WTC11 (cell line): ENCODE measurements at regions not wholly inside any gene's neighbourhood (a gene's known extent, or its start where the extent isn't known, plus 50 kb on each side); places are given as distances from the start of the nearest gene placed in this dataset.

Experiments
- ATAC-seq: fragments of 200-7000 bp; cut with Tn5 transposase; 2 replicates; pipeline ENCODE4 v1.10.0; 2021; ENCODE audit warnings: mild to moderate bottlenecking, moderate library complexity
- CTCF ChIA-PET: fragments of 300-600 bp; sonication (Branson Sonifier 250); formaldehyde crosslinking; loops from one replicate; lab custom pipeline; 2021; ENCODE audit warnings: antibody characterized with exemption; lab: Charles Lee
- POLR2A ChIA-PET: fragments of 350-600 bp; sonication (Branson Sonifier 250); formaldehyde crosslinking; loops from one replicate; lab custom pipeline; 2021; ENCODE audit warnings: antibody characterized with exemption; lab: Charles Lee
- DNase-seq: peaks from one replicate; pipeline ENCODE4 v3.0.0; 2021; ENCODE audit warnings: low spot score
- H3K27ac Mint-ChIP-seq: 2 replicates; pipeline ENCODE4 v1.8.0; 2021; ENCODE audit warnings: mixed read lengths
- H3K27me3 Mint-ChIP-seq: 2 replicates; pipeline ENCODE4 v1.8.0; 2021; ENCODE audit warnings: low read depth, mild to moderate bottlenecking, moderate library complexity, mixed read lengths
- H3K36me3 Mint-ChIP-seq: 2 replicates; pipeline ENCODE4 v1.8.0; 2021; ENCODE audit warnings: mixed read lengths
- H3K4me1 Mint-ChIP-seq: 2 replicates; pipeline ENCODE4 v1.8.0; 2022; ENCODE audit warnings: mixed read lengths
- H3K4me3 Mint-ChIP-seq: 2 replicates; pipeline ENCODE4 v1.8.0; 2021; ENCODE audit warnings: mild to moderate bottlenecking, moderate library complexity, mixed read lengths
- H3K9me3 Mint-ChIP-seq: 2 replicates; pipeline ENCODE4 v1.8.0; 2021; ENCODE audit warnings: mixed read lengths
- EMX1 ChIP-seq: fragments of 250-450 bp; sonication (Bioruptor Pico); IDR thresholded peaks from 2 replicates; pipeline ENCODE4 v1.8.0; 2021; ENCODE audit warnings: mild to moderate bottlenecking
- ESRRA ChIP-seq: sonication (generic); formaldehyde crosslinking; IDR thresholded peaks from 2 replicates; pipeline ENCODE4 v1.8.1; 2022; ENCODE audit warnings: mild to moderate bottlenecking, missing genetic modification reagents, borderline replicate concordance
- ETV6 ChIP-seq: sonication (generic); formaldehyde crosslinking; IDR thresholded peaks from 2 replicates; pipeline ENCODE4 v1.8.1; 2022; ENCODE audit warnings: mild to moderate bottlenecking, missing genetic modification reagents
- FOXP1 ChIP-seq: sonication (generic); formaldehyde crosslinking; IDR thresholded peaks from 2 replicates; pipeline ENCODE4 v1.8.0; 2022; ENCODE audit warnings: missing genetic modification reagents, mild to moderate bottlenecking, moderate library complexity, borderline replicate concordance
- GTF2I ChIP-seq: fragments of 250-450 bp; sonication (Bioruptor Pico); conservative IDR thresholded peaks from 2 replicates; pipeline ENCODE4 v1.4.0; 2021; ENCODE audit warnings: mild to moderate bottlenecking
- HMGA2 ChIP-seq: fragments of 250-450 bp; sonication (Bioruptor Pico); IDR thresholded peaks from 2 replicates; pipeline ENCODE4 v1.4.0; 2021; ENCODE audit warnings: mild to moderate bottlenecking, moderate library complexity
- JAZF1 ChIP-seq: fragments of 250-450 bp; sonication (Bioruptor Pico); IDR thresholded peaks from 2 replicates; pipeline ENCODE4 v1.9.0; 2021; ENCODE audit warnings: moderate library complexity, mild to moderate bottlenecking, inconsistent platforms
- NR2C2 ChIP-seq: sonication (generic); formaldehyde crosslinking; IDR thresholded peaks from 2 replicates; pipeline ENCODE4 v1.8.0; 2022; ENCODE audit warnings: mild to moderate bottlenecking, missing genetic modification reagents
- RORB ChIP-seq: fragments of 250-450 bp; sonication (Bioruptor Pico); IDR thresholded peaks from 2 replicates; pipeline ENCODE4 v1.9.0; 2021; ENCODE audit warnings: mild to moderate bottlenecking
- TEAD1 ChIP-seq: sonication (generic); formaldehyde crosslinking; IDR thresholded peaks from 2 replicates; pipeline ENCODE4 v1.8.0; 2022; ENCODE audit warnings: mild to moderate bottlenecking, missing genetic modification reagents
- ZBTB21 ChIP-seq: sonication (generic); formaldehyde crosslinking; IDR thresholded peaks from 2 replicates; pipeline ENCODE4 v1.8.1; 2023; ENCODE audit warnings: mild to moderate bottlenecking, missing genetic modification reagents, borderline replicate concordance
- ZNF121 ChIP-seq: sonication (generic); formaldehyde crosslinking; IDR thresholded peaks from 2 replicates; pipeline ENCODE4 v1.8.0; 2023; ENCODE audit warnings: missing genetic modification reagents
- ZNF263 ChIP-seq: sonication (generic); formaldehyde crosslinking; IDR thresholded peaks from 2 replicates; pipeline ENCODE4 v1.8.1; 2022; ENCODE audit warnings: low read depth, mild to moderate bottlenecking, moderate library complexity, missing genetic modification reagents
- ZNF416 ChIP-seq: fragments of 250-450 bp; sonication (Bioruptor Pico); IDR thresholded peaks from 2 replicates; pipeline ENCODE4 v1.9.0; 2021; ENCODE audit warnings: mild to moderate bottlenecking, inconsistent platforms
- TF ChIP-seq, protein P1 (sequence below): sonication (generic); formaldehyde crosslinking; IDR thresholded peaks from 2 replicates; pipeline ENCODE4 v1.8.0; 2022; ENCODE audit warnings: mild to moderate bottlenecking, missing genetic modification reagents
- TF ChIP-seq, protein P2 (sequence below): sonication (generic); formaldehyde crosslinking; IDR thresholded peaks from 2 replicates; pipeline ENCODE4 v1.8.1; 2022; ENCODE audit warnings: low read depth, missing genetic modification reagents, borderline replicate concordance
- TF ChIP-seq, protein P3 (sequence below): sonication (generic); formaldehyde crosslinking; IDR thresholded peaks from 2 replicates; pipeline ENCODE4 v1.8.0; 2022; ENCODE audit warnings: missing genetic modification reagents
- TF ChIP-seq, protein P4 (sequence below): sonication (generic); formaldehyde crosslinking; conservative IDR thresholded peaks from 2 replicates; pipeline ENCODE4 v1.8.1; 2022; ENCODE audit warnings: mild to moderate bottlenecking, missing genetic modification reagents
- TF ChIP-seq, protein P5 (sequence below): fragments of 250-450 bp; sonication (Bioruptor Pico); conservative IDR thresholded peaks from 2 replicates; pipeline ENCODE4 v1.9.0; 2021; ENCODE audit warnings: mild to moderate bottlenecking
- TF ChIP-seq, protein P6 (sequence below): fragments of 250-450 bp; sonication (Bioruptor Pico); IDR thresholded peaks from 2 replicates; pipeline ENCODE4 v1.9.0; 2021; ENCODE audit warnings: mild to moderate bottlenecking
- TF ChIP-seq, protein P7 (sequence below): sonication (generic); formaldehyde crosslinking; IDR thresholded peaks from 2 replicates; pipeline ENCODE4 v1.8.1; 2023; ENCODE audit warnings: mild to moderate bottlenecking, missing genetic modification reagents, moderate library complexity
- TF ChIP-seq, protein P8 (sequence below): fragments of 250-450 bp; sonication (Bioruptor Pico); IDR thresholded peaks from 2 replicates; pipeline ENCODE4 v1.8.0; 2021; ENCODE audit warnings: mild to moderate bottlenecking

DNA sequence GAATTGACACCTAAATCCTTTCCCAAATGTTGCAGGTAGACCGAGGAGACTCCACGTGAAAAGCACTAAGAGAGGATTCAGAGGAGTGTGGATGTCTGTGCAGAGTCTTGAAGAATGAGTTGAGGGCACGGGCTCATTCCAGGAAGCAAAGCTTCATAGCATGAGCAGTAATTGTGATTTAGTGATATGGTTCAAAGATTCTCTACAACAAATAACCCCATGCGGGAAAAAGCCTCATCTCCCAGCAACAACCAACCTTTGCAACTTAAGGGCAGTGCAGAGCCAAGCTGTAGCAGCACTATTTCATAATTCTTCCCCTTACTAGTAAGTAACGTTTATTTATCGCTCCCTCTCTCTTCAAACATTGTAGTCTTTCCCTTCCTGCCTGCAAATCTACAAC lies 87.5 kb upstream of the CLMP start:
- TF ChIP-seq ESRRA (CRISPR knock-in tag) = no peak
- TF ChIP-seq, protein P1, sequence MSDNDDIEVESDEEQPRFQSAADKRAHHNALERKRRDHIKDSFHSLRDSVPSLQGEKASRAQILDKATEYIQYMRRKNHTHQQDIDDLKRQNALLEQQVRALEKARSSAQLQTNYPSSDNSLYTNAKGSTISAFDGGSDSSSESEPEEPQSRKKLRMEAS (CRISPR knock-in tag) = no peak
- no peak for TF ChIP-seq NR2C2
- TF ChIP-seq, protein P2, sequence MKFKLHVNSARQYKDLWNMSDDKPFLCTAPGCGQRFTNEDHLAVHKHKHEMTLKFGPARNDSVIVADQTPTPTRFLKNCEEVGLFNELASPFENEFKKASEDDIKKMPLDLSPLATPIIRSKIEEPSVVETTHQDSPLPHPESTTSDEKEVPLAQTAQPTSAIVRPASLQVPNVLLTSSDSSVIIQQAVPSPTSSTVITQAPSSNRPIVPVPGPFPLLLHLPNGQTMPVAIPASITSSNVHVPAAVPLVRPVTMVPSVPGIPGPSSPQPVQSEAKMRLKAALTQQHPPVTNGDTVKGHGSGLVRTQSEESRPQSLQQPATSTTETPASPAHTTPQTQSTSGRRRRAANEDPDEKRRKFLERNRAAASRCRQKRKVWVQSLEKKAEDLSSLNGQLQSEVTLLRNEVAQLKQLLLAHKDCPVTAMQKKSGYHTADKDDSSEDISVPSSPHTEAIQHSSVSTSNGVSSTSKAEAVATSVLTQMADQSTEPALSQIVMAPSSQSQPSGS (CRISPR knock-in tag) = no peak
- no peak for TF ChIP-seq ETV6 (CRISPR knock-in tag)
- TF ChIP-seq, protein P3, sequence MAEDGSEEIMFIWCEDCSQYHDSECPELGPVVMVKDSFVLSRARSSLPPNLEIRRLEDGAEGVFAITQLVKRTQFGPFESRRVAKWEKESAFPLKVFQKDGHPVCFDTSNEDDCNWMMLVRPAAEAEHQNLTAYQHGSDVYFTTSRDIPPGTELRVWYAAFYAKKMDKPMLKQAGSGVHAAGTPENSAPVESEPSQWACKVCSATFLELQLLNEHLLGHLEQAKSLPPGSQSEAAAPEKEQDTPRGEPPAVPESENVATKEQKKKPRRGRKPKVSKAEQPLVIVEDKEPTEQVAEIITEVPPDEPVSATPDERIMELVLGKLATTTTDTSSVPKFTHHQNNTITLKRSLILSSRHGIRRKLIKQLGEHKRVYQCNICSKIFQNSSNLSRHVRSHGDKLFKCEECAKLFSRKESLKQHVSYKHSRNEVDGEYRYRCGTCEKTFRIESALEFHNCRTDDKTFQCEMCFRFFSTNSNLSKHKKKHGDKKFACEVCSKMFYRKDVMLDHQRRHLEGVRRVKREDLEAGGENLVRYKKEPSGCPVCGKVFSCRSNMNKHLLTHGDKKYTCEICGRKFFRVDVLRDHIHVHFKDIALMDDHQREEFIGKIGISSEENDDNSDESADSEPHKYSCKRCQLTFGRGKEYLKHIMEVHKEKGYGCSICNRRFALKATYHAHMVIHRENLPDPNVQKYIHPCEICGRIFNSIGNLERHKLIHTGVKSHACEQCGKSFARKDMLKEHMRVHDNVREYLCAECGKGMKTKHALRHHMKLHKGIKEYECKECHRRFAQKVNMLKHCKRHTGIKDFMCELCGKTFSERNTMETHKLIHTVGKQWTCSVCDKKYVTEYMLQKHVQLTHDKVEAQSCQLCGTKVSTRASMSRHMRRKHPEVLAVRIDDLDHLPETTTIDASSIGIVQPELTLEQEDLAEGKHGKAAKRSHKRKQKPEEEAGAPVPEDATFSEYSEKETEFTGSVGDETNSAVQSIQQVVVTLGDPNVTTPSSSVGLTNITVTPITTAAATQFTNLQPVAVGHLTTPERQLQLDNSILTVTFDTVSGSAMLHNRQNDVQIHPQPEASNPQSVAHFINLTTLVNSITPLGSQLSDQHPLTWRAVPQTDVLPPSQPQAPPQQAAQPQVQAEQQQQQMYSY (CRISPR knock-in tag) = no peak
- no peak for TF ChIP-seq ZNF263 (CRISPR knock-in tag)
- no peak for TF ChIP-seq ZNF121 (CRISPR knock-in tag)
- TF ChIP-seq, protein P4, sequence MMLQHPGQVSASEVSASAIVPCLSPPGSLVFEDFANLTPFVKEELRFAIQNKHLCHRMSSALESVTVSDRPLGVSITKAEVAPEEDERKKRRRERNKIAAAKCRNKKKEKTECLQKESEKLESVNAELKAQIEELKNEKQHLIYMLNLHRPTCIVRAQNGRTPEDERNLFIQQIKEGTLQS (CRISPR knock-in tag) = no peak
- no peak for TF ChIP-seq ZNF416 (CRISPR knock-in tag)
- Mint-ChIP-seq H3K9me3 (no peaks in the 10 kb centered on the region), H3K27me3 (peaks cover 5% of the 10 kb centered on the region), H3K36me3 (no peaks in the 10 kb centered on the region), H3K27ac (no peak overlapping the region), H3K4me3 (no peak overlapping the region), H3K4me1 (peaks cover 4% of the 10 kb centered on the region)
- ChIA-PET POLR2A (no interaction called here), CTCF (interaction anchor here (0.6 to 1.1 kb wide), 4 partner anchors 21 to 180 kb away, joined by 3 read pairs; no protein-coding TSS in a partner anchor)
- DNase-seq (no peak), ATAC-seq (no peak)

DNA sequence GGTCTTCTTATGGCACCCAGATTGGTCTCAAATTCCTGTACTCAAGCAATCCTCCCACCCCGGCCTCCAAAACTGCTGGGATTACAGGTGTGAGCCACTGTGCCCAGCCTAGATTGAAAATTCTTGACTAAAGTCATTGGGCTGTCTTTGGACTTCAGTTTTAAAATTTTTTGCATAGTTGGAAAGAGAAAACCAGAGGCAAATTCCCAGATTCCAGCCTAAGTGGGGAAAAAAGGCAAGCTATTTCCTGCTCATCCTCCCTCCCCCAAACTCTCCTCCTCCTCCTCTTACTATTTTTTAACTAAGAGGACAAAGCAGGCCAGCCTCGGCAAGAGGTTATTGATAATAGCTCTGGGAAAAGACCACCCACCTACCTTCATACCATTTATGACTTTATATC lies 78.6 kb upstream of the CLMP start:
- TF ChIP-seq GTF2I (CRISPR knock-in tag) = no peak
- TF ChIP-seq FOXP1 (CRISPR knock-in tag) = no peak
- TF ChIP-seq, protein P5, sequence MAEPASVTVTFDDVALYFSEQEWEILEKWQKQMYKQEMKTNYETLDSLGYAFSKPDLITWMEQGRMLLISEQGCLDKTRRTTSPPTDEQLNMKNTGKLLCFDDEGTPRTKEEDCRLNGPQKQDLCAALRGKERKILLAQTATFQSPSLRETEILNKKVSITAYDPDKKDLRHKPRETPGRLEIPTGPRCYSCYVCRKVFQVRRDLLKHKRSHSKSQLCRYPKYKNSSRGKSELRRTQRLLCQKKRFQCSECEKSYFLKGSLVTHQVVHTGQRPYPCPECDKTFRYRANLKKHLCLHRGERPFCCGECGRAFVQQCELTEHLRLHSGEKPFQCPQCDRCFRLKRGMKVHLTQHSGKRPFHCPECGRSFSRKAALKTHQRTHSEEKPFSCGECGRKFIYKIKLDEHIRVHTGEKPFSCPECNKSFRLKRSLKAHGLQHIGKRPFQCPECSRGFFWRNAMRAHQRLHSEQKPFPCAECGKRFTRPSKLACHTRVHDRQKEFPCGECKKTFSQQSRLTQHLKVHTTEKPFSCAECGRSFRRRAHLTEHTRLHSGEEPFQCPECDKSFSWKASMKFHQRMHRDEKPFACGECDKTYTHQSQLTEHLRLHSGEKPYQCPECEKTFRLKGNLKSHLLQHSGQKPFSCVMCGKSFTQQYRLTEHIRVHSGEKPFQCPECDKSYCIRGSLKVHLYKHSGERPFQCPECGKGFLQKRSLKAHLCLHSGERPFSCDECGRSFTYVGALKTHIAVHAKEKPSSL (CRISPR knock-in tag) = no peak
- TF ChIP-seq, protein P6, sequence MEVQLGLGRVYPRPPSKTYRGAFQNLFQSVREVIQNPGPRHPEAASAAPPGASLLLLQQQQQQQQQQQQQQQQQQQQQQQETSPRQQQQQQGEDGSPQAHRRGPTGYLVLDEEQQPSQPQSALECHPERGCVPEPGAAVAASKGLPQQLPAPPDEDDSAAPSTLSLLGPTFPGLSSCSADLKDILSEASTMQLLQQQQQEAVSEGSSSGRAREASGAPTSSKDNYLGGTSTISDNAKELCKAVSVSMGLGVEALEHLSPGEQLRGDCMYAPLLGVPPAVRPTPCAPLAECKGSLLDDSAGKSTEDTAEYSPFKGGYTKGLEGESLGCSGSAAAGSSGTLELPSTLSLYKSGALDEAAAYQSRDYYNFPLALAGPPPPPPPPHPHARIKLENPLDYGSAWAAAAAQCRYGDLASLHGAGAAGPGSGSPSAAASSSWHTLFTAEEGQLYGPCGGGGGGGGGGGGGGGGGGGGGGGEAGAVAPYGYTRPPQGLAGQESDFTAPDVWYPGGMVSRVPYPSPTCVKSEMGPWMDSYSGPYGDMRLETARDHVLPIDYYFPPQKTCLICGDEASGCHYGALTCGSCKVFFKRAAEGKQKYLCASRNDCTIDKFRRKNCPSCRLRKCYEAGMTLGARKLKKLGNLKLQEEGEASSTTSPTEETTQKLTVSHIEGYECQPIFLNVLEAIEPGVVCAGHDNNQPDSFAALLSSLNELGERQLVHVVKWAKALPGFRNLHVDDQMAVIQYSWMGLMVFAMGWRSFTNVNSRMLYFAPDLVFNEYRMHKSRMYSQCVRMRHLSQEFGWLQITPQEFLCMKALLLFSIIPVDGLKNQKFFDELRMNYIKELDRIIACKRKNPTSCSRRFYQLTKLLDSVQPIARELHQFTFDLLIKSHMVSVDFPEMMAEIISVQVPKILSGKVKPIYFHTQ (CRISPR knock-in tag) = no peak
- no peak for TF ChIP-seq HMGA2
- TF ChIP-seq EMX1 (CRISPR knock-in tag) = no peak
- TF ChIP-seq ZBTB21 (CRISPR knock-in tag) = no peak
- TF ChIP-seq, protein P7, sequence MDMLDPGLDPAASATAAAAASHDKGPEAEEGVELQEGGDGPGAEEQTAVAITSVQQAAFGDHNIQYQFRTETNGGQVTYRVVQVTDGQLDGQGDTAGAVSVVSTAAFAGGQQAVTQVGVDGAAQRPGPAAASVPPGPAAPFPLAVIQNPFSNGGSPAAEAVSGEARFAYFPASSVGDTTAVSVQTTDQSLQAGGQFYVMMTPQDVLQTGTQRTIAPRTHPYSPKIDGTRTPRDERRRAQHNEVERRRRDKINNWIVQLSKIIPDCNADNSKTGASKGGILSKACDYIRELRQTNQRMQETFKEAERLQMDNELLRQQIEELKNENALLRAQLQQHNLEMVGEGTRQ = no peak
- TF ChIP-seq, protein P8, sequence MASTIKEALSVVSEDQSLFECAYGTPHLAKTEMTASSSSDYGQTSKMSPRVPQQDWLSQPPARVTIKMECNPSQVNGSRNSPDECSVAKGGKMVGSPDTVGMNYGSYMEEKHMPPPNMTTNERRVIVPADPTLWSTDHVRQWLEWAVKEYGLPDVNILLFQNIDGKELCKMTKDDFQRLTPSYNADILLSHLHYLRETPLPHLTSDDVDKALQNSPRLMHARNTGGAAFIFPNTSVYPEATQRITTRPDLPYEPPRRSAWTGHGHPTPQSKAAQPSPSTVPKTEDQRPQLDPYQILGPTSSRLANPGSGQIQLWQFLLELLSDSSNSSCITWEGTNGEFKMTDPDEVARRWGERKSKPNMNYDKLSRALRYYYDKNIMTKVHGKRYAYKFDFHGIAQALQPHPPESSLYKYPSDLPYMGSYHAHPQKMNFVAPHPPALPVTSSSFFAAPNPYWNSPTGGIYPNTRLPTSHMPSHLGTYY (CRISPR knock-in tag) = no peak
- TF ChIP-seq RORB (CRISPR knock-in tag) = no peak
- no peak for TF ChIP-seq TEAD1 (CRISPR knock-in tag)
- no peak for TF ChIP-seq ETV6 (CRISPR knock-in tag)
- no peak for TF ChIP-seq JAZF1 (CRISPR knock-in tag)
- Mint-ChIP-seq H3K27ac (no peak overlapping the region), H3K36me3 (no peaks in the 10 kb centered on the region), H3K9me3 (no peaks in the 10 kb centered on the region), H3K27me3 (no peaks in the 10 kb centered on the region; the same call in 1 of the 2 replicates), H3K4me1 (no peaks in the 10 kb centered on the region), H3K4me3 (no peak overlapping the region)
- DNase-seq = no peak
- POLR2A ChIA-PET = no interaction called here
- ATAC-seq = no peak
- CTCF ChIA-PET = interaction anchor here (0.7 to 3.3 kb wide), 4 partner anchors 12 to 252 kb away, joined by 3 to 26 read pairs (median 4); no protein-coding TSS in a partner anchor
